BLaER1 (cell line): ENCODE measurements at regions not wholly inside any gene's neighbourhood (a gene's known extent, or its start where the extent isn't known, plus 50 kb on each side); places are given as distances from the start of the nearest gene placed in this dataset.
"Not testable (repeated sequence)": the region's sequence is repeated elsewhere in the genome, so short reads cannot be mapped to it uniquely, and the experiment has no call there.

ENCODE experiments used
- H3K27ac ChIP-seq: shearing (Covaris generic); formaldehyde crosslinking; 2 replicates; pipeline ENCODE4 v1.8.1; 2022
- H3K27me3 ChIP-seq: shearing (Covaris generic); formaldehyde crosslinking; 2 replicates; pipeline ENCODE4 v1.8.1; 2022
- H3K36me3 ChIP-seq: shearing (Covaris generic); formaldehyde crosslinking; 2 replicates; pipeline ENCODE4 v1.8.1; 2022
- H3K4me1 ChIP-seq: shearing (Covaris generic); formaldehyde crosslinking; 2 replicates; pipeline ENCODE4 v1.8.1; 2022
- H3K4me2 ChIP-seq: shearing (Covaris generic); formaldehyde crosslinking; 2 replicates; pipeline ENCODE4 v1.8.1; 2022
- H3K4me3 ChIP-seq: shearing (Covaris generic); formaldehyde crosslinking; 2 replicates; pipeline ENCODE4 v1.8.1; 2022
- H3K9ac ChIP-seq: shearing (Covaris generic); formaldehyde crosslinking; 2 replicates; pipeline ENCODE4 v1.8.1; 2022
- H3K9me3 ChIP-seq: shearing (Covaris generic); formaldehyde crosslinking; 2 replicates; pipeline ENCODE4 v1.8.1; 2022
- H4K20me1 ChIP-seq: shearing (Covaris generic); formaldehyde crosslinking; 2 replicates; pipeline ENCODE4 v1.8.1; 2022
- Cebpa-rat ChIP-seq: shearing (Covaris generic); IDR thresholded peaks from 2 replicates; pipeline ENCODE4 v1.8.1; 2022

DNA sequence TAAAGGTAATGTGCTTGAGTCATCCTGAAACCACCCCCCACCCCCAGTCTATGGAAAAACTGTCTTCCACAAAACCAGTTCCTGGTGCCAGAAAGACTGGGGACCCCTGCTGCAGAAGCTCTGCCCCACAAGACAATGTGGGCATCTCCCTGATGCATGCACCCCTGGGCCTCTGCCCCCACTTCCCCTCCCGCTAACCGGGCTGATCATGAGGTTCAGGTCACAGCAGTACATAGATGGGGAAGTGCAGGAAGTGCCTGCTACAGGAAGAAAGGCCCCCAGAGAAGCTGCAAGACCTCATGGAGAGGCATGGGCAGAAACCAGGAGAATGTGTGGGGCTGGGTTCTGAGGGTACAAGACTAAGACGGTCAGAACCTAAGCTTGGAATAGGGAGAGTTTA lies 243.4 kb upstream of the ID2 start:
- Histone ChIP-seq H4K20me1 (no peaks in the 10 kb centered on the region), H3K27ac (peak overlapping the region; percentile 75), H3K4me2 (peak overlapping the region; percentile 56), H3K36me3 (no peaks in the 10 kb centered on the region), H3K9ac (peak overlapping the region; percentile 5; the same call in 1 of the 2 replicates), H3K4me3 (no peak overlapping the region), H3K4me1 (peaks cover 51% of the 10 kb centered on the region), H3K27me3 (no peaks in the 10 kb centered on the region), H3K9me3 (peaks cover 16% of the 10 kb centered on the region)
- no peak for TF ChIP-seq Cebpa-rat

GRCh38 chr2:8438996-8439395 lies 242.9 kb upstream of the ID2 start:
- Histone ChIP-seq H3K4me3 (no peak overlapping the region), H3K27me3 (no peaks in the 10 kb centered on the region), H3K4me1 (peaks cover 49% of the 10 kb centered on the region), H3K4me2 (peak overlapping the region; percentile 56), H3K9ac (peak overlapping the region; percentile 5; the same call in 1 of the 2 replicates), H3K27ac (peak overlapping the region; percentile 75), H3K36me3 (no peaks in the 10 kb centered on the region), H4K20me1 (no peaks in the 10 kb centered on the region), H3K9me3 (peaks cover 16% of the 10 kb centered on the region)
- TF ChIP-seq Cebpa-rat: no peak

DNA sequence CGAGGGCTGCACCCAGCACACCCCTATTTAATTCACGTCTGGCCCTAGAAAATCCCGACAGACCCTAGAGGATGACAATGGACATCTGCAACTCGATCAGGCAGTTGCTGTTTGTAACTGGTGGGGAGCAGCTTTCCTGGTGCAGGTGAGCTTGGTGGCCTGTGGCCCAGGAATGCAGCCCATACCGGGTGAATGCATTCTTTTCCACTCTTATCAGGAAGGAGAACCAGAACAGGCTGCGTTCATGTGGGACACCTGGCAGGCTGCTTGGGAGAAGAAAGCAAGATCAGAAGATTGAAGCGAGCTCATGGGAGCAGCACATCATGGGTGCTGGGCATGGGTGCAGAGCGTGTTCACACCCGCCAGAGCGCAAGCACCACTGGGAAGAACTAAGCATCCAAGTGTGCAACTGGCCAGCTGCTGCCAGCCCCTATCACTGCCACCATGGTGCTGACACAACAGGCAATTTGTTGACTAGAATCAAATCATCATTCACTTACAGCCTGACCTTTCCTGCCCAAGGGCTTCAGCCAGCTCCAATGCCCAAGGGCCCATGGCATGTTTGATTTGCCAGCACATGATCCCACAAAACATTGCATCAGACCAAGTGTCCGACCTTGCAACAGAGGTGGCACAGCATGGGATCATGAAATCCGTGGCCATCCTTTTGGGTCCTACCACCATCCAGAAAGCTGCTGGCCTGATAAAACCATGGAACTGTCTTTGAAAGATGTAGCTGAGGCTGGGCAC lies 241.7 kb upstream of the ID2 start:
- no peaks in the 10 kb centered on the region for H4K20me1 ChIP-seq
- H3K9me3 ChIP-seq: peaks cover 16% of the 10 kb centered on the region
- H3K27ac ChIP-seq: no peak overlapping the region
- H3K36me3 ChIP-seq: no peaks in the 10 kb centered on the region
- H3K9ac ChIP-seq: no peak overlapping the region
- H3K4me2 ChIP-seq: no peak overlapping the region
- TF ChIP-seq Cebpa-rat: no peak
- H3K4me3 ChIP-seq: no peak overlapping the region
- H3K27me3 ChIP-seq: no peaks in the 10 kb centered on the region
- H3K4me1 ChIP-seq: peaks cover 53% of the 10 kb centered on the region

DNA sequence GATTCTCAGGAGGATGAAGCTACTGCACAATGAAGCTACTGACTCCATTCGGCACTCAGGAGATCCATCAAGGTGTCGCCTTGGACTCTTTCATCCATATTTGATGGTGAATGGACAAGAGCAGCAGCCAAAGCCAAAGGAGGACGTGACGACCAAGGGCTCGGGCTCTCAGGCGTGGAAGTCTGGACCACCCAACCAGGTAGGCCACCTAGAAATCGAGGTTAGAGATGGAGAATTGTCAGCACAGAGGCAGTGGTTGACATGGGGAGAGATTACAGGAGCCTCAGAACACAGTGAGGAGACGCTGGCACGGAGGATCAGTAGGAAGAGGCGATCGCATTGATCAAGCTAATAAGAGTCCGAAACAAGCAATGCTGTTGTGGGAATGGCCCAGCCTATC lies 240.5 kb upstream of the ID2 start:
- Histone ChIP-seq H4K20me1 (no peaks in the 10 kb centered on the region), H3K9ac (no peak overlapping the region), H3K36me3 (no peaks in the 10 kb centered on the region), H3K4me1 (peaks cover 65% of the 10 kb centered on the region), H3K27ac (no peak overlapping the region), H3K9me3 (peaks cover 16% of the 10 kb centered on the region), H3K4me2 (peak overlapping the region; percentile 58; the same call in 1 of the 2 replicates), H3K27me3 (no peaks in the 10 kb centered on the region), H3K4me3 (no peak overlapping the region)
- TF ChIP-seq Cebpa-rat: no peak

DNA sequence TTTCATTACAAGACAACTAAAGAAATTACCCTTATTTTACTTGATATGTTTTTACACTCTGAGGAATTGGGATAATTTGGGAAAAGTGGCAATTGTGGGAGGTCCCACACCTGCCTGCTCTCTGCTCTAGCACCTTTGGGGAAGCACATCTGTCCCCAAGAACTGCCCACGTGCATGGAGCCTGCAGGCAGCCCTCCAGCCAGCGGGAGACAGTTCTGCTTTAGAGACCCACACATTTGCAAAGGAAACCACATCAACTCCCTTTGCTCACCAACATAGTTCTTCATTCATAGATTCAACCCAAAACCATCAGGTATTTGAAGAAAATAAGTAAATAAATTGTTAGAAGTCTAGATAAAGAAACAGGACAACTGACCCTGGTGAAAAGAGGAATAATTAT lies 239.9 kb upstream of the ID2 start:
- Histone ChIP-seq H3K9ac (no peak overlapping the region), H3K27me3 (no peaks in the 10 kb centered on the region), H3K27ac (no peak overlapping the region), H3K4me3 (no peak overlapping the region), H4K20me1 (no peaks in the 10 kb centered on the region), H3K4me1 (peaks cover 71% of the 10 kb centered on the region), H3K9me3 (peaks cover 16% of the 10 kb centered on the region), H3K4me2 (peak overlapping the region; percentile 58), H3K36me3 (no peaks in the 10 kb centered on the region)
- TF ChIP-seq Cebpa-rat: no peak

GRCh38 chr2:8442833-8443486 lies 238.9 kb upstream of the ID2 start:
- H3K27me3 ChIP-seq: no peaks in the 10 kb centered on the region
- H3K36me3 ChIP-seq: no peaks in the 10 kb centered on the region
- H3K9ac ChIP-seq: no peak overlapping the region
- H3K4me2 ChIP-seq: peak overlapping the region; percentile 58
- no peaks in the 10 kb centered on the region for H4K20me1 ChIP-seq
- no peak overlapping the region for H3K4me3 ChIP-seq
- H3K4me1 ChIP-seq: peaks cover 80% of the 10 kb centered on the region
- peaks cover 7% of the 10 kb centered on the region for H3K9me3 ChIP-seq
- no peak for TF ChIP-seq Cebpa-rat
- H3K27ac ChIP-seq: no peak overlapping the region

DNA sequence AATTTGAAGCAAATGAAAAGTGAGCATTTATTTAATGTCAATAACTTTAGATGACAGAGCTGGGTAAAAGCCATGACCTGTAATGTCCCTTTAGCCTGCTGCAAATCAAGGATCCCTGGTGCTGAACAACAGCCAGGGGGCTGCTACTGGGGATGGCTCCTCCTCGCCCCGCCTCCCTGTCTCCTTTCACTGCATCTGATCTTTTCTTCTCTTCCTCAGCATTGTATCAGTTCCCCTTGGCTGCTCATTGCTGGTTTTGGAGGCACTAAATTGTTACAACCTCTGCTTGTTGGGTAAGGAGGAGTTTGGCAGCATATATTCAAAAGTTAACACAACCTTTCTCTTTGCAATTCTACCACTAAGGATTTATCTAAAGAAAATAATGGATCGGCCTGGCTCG lies 236.3 kb upstream of the ID2 start:
- no peaks in the 10 kb centered on the region for H4K20me1 ChIP-seq
- peaks cover 72% of the 10 kb centered on the region for H3K4me1 ChIP-seq
- H3K4me2 ChIP-seq: peak overlapping the region; percentile 45
- no peaks in the 10 kb centered on the region for H3K36me3 ChIP-seq
- H3K27ac ChIP-seq: no peak overlapping the region
- no peak overlapping the region for H3K4me3 ChIP-seq
- TF ChIP-seq Cebpa-rat: no peak
- no peaks in the 10 kb centered on the region for H3K9me3 ChIP-seq
- no peak overlapping the region for H3K9ac ChIP-seq
- H3K27me3 ChIP-seq: no peaks in the 10 kb centered on the region

GRCh38 chr2:8446751-8447150 lies 235.1 kb upstream of the ID2 start:
- not testable (repeated sequence) for H4K20me1 ChIP-seq, H3K27ac ChIP-seq, H3K9me3 ChIP-seq, H3K36me3 ChIP-seq, H3K4me2 ChIP-seq, H3K27me3 ChIP-seq, H3K4me3 ChIP-seq, H3K9ac ChIP-seq
- peaks cover 64% of the 10 kb centered on the region for H3K4me1 ChIP-seq

- no peaks in the 10 kb centered on the region for H3K27me3 ChIP-seq
- no peak for TF ChIP-seq Cebpa-rat
- no peaks in the 10 kb centered on the region for H3K36me3 ChIP-seq
- no peak overlapping the region for H3K27ac ChIP-seq
- H3K4me1 ChIP-seq: peaks cover 54% of the 10 kb centered on the region
- no peaks in the 10 kb centered on the region for H4K20me1 ChIP-seq
- no peak overlapping the region for H3K4me2 ChIP-seq
- H3K4me3 ChIP-seq: no peak overlapping the region
- peaks cover 4% of the 10 kb centered on the region; the same call in 1 of the 2 replicates for H3K9me3 ChIP-seq
- H3K9ac ChIP-seq: no peak overlapping the region
Observed at GRCh38 chr2:8447610-8448221, 234.1 kb upstream of the ID2 start.

- Histone ChIP-seq H3K27ac (no peak overlapping the region), H3K9me3 (peaks cover 4% of the 10 kb centered on the region; the same call in 1 of the 2 replicates), H3K9ac (no peak overlapping the region), H3K36me3 (no peaks in the 10 kb centered on the region), H3K4me1 (peaks cover 44% of the 10 kb centered on the region), H3K4me3 (no peak overlapping the region), H3K27me3 (no peaks in the 10 kb centered on the region), H3K4me2 (peak overlapping the region; percentile 20; the same call in 1 of the 2 replicates), H4K20me1 (no peaks in the 10 kb centered on the region)
- no peak for TF ChIP-seq Cebpa-rat
Observed at GRCh38 chr2:8448824-8449556, 232.9 kb upstream of the ID2 start.
